ENCODE measurements at regions not wholly inside any gene's neighbourhood (a gene's known extent, or its start where the extent isn't known, plus 50 kb on each side); places are given as distances from the start of the nearest gene placed in this dataset.

GRCh38 chr11:95359756-95360155 lies 128.8 kb upstream of the SESN3 start:
- no peak for TF ChIP-seq EZH2 (IDR thresholded peaks at IDR 0.05; ENCODE audit: borderline replicate concordance, insufficient read depth, low read depth, low read length, poor library complexity, severe bottlenecking)
- no peak for TF ChIP-seq CTCF (IDR thresholded peaks at IDR 0.05)

Data from B cell (primary cell).